ENCODE measurements at regions not wholly inside any gene's neighbourhood (a gene's known extent, or its start where the extent isn't known, plus 50 kb on each side); places are given as distances from the start of the nearest gene placed in this dataset.
"Not testable (repeated sequence)": the region's sequence is repeated elsewhere in the genome, so short reads cannot be mapped to it uniquely, and the experiment has no call there.

GRCh38 chr9:744046-744712 lies 97.3 kb upstream of the DMRT1 start:
- no peak for DNase-seq (ENCODE audit: low spot score)

- DNase-seq (ENCODE audit: low spot score): no peak
Observed at GRCh38 chr9:744790-745484, 96.6 kb upstream of the DMRT1 start.

DNA sequence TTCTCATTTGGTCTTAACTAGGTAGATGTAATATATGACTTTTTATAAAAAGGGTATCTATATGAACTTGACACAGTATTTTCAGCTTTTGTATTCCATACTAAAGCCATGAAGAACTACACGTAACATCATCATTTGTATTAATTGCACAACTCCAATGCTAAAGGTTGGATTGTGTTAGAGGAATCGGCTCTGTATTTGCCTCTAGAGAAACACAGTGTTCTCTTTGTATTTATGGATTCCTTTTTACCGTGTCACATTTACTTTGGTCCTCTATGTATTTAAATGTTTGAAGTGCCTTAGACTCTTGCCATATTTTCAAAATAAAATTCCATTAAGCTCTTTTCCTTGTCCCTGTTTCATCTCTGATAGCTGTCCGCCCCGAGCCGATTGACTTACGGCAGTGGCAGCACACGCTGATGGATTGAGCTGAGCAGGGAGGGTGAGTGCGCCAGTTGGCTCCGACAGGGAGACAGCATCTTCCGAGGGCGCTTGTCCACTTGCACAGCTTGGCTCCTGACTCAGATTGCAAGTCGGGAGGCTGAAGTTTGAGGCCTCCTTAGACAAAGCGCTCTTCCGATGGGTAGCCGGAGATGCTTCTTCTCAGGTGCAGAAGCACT lies 95.6 kb upstream of the DMRT1 start:
- no peak for DNase-seq (ENCODE audit: low spot score)

DNA sequence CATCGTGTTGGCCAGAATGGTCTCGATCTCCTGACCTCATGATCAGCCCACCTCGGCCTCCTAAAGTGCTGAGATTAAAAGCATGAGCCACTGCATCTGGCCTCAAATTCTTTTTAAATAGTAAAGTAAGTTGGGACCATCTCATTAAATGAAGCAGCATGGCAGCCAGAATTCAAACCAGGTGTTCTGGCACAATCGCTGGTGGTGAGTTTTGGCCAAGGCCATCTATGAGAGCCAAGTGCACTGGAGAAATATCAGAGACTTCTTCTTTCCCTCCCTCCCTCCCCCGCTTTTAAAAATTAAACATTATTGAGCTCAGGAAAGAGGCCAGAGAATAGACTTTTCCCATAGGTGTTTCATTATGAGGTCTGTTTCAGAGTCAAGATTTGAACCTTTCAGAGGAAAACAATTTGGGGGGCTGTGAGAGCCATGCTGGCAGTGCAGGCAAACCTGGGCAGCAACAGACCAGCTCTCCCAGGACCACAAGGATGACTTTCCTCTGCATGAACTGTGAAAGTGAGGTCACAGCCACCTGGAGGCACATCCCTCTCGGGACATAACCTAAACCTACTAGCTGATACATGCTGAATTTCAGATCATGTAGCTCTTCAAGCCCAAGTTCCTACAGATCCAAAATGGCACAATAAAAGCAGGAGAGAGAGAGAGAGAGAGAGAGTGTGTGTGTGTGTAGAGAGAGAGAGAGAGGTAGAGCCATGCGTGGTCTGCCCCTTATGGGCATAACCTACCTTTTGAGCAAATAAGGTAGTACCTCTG lies 94.6 kb upstream of the DMRT1 start:
- DNase-seq (ENCODE audit: low spot score): no peak

DNA sequence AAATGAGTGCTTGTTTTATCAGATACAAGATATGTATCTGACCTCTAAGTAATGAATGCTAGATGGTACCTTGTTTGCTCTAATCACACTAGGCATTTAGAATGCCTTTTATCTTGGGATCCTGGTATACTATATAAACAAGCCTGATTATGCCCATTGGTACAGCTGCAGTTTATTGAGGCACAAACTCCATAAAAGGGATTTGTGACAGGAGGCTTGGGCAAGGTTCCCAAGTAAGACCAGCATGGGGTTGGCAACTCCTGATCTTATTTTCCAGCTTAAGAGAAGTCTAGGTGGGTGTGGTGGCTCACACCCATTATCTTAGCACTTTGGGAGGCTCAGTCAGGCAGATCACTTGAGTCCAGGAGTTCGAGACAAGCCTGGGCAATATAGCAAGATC lies 93.9 kb upstream of the DMRT1 start:
- no peak for DNase-seq (ENCODE audit: low spot score)

- no peak for DNase-seq (ENCODE audit: low spot score)
Observed at GRCh38 chr9:748861-749497, 92.5 kb upstream of the DMRT1 start.

DNA sequence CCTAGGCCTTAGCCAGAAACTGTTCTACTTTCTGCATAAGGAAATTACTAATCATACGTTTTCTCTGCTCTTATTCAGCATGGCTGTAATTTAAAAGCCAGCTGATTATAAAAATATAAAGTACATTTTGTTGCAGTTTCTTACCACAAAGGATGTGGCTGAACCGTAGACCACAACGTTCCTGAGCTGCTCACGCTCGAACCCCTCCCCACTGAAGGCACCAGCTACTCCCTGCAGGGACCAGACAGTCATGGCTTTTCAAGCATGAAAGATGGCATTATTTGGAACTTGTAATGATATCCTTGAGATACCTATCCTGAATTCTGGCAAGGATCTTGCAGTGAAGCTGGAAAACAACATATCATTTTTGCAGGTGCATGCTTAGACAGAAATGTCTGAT lies 91.8 kb upstream of the DMRT1 start:
- DNase-seq (ENCODE audit: low spot score): no peak

- DNase-seq (ENCODE audit: low spot score): no peak
Observed at GRCh38 chr9:750249-750967, 91.1 kb upstream of the DMRT1 start.

- peak; percentile 49 for DNase-seq (ENCODE audit: low spot score)
Observed at GRCh38 chr9:751137-752051, 90.1 kb upstream of the DMRT1 start.

DNA sequence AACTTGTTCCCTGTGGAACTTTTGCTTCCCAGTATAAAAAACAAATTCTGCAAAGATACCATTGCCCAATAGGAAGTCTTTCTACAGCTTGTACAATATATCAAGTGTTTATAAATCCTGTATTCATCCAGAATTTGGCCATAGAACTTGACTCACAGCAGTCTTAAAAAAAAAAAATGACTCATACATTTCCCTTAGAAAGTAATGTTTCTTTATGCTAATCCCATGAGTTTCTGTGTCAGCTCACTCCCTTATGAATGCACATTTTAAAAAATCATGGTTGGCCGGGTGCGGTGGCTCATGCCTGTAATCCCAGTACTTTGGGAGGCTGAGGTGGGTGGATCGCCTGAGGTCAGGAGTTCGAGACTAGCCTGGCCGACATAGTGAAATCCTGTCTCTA lies 89.3 kb upstream of the DMRT1 start:
- peak; percentile 92 for DNase-seq (ENCODE audit: low spot score)

GRCh38 chr9:752681-753200 lies 88.8 kb upstream of the DMRT1 start:
- no peak for DNase-seq (ENCODE audit: low spot score)

- DNase-seq (ENCODE audit: low spot score): not testable (repeated sequence)
Observed at GRCh38 chr9:753734-754133, 87.8 kb upstream of the DMRT1 start.

- DNase-seq (ENCODE audit: low spot score): no peak
Observed at GRCh38 chr9:754150-754931, 87.2 kb upstream of the DMRT1 start.

DNA sequence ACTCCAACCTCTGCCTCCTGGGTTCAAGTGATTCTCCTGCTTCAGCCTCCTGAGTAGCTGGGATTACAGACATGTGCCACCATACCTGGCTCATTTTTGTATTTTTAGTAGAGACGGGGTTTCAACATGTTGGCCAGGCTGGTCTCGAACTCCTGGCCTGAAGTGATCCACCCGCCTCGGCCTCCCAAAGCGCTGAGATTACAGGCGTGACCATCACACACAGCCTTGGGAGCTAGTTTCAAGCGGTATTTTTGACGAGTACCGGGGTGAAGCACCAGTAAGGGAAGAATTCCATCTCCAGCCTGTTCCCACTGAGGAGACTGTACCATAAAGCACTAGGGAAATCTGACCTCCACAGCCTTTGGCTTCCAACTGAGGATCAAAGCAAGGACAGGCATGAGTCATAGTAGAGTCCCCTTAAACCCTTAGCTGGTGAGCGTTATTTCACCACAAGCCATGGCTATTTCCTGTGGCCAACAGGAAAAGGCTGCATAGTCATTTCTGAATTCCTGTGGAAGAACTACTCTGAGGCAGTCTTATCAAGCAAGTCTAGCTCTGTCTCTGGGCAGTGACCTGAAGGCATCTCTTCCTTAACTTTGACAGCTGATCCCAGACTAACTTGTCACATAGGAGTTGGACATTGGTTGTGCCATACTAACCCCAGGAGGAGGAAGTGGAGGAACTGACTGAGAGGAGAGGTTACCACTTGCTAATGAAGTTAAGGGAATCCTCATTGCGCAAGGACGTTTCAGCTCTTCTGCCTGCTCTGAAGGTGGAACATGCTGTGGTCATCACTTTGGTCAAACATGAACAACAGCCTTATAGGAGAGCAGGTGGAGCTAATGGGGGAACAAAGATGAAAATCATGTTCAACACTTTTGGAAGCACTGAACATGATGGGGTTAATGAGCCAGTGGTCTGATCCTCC lies 85.8 kb upstream of the DMRT1 start:
- DNase-seq (ENCODE audit: low spot score): no peak

DNA sequence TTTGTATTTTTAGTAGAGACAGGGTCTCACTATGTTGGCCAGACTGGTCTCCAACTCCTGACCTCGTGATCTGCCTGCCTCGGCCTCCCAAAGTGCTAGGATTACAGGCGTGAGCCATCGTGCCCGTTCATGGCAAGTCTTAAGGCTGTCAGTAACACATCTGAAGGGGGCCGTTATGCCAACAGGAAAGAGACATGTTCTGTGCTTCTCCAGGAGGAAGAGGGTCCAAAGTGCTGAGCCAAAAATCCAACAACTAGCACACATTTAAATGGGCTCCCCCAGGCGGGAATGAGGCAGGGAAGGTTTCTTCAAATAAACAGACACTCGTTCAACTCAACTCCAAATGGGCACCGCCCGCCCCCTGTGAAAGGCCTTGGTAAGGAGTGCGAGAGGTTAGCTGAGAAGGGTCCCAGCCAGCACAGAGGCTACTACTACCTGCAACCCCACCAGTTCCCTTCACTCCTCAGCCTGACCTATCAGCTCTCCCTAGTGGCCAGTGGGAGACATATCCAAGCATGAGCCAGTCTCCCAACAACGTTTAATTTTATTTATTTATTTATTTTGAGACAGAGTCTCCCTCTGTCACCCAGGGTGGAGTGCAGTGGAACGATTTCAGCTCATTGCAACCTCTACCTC lies 84.1 kb upstream of the DMRT1 start:
- peak; percentile 28 for DNase-seq (ENCODE audit: low spot score)

DNA sequence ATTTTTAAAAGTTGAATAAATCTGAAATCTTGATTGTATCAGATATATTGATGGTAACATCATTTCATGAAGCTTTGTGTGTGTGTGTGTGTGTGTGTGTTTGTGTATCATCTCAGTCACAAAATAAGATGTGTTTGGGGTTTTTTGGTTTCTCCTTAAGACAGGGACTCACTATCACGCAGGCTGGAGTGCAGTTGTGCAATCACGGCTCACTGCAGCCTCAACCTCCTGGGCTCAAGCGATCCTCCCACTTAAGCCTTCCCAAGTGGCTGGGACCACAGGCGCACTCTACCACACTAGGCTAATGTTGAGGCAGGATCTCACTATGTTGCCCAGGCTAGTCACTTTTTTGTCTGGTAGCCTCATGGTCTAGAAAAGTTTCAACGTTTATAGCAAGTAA lies 83.4 kb upstream of the DMRT1 start:
- DNase-seq (ENCODE audit: low spot score): no peak

- DNase-seq (ENCODE audit: low spot score): no peak
Observed at GRCh38 chr9:759541-759940, 82.0 kb upstream of the DMRT1 start.
